Transverse colon (tissue), 4 donors: ENCODE measurements at regions not wholly inside any gene's neighbourhood (a gene's known extent, or its start where the extent isn't known, plus 50 kb on each side); places are given as distances from the start of the nearest gene placed in this dataset.

Source experiments
- DNase-seq: peaks from one replicate; pipeline ENCODE4 v3.0.0-alpha.2; 2019
- H3K27ac ChIP-seq, 4 donors: fragments of 200-600 bp; sonication (generic); 2 replicates each; pipeline ENCODE4 v1.5.1; 2016 to 2018; ENCODE audit warnings: inconsistent platforms in 4 of 4
- H3K27me3 ChIP-seq: fragments of 200-600 bp; sonication (generic); 2 replicates; pipeline ENCODE4 v1.5.1; 2017; ENCODE audit warnings: inconsistent platforms
- H3K36me3 ChIP-seq, 4 donors: fragments of 200-600 bp; sonication (generic); 2 replicates each; pipeline ENCODE4 v1.5.1; 2017 to 2019; ENCODE audit warnings: inconsistent platforms in 4 of 4
- H3K4me1 ChIP-seq, 4 donors: fragments of 200-600 bp; sonication (generic); 2 replicates each; pipeline ENCODE4 v1.5.1; 2017 to 2020; ENCODE audit warnings: inconsistent platforms in 4 of 4
- H3K4me3 ChIP-seq, 4 donors: fragments of 200-600 bp; sonication (generic); 1 replicate in 1 of 4; 2 replicates in 3 of 4; pipeline versions ENCODE4 v1.5.1 to v1.6.1; 2017 to 2019; ENCODE audit warnings: inconsistent platforms in 4 of 4
- H3K9me3 ChIP-seq, 2 donors: fragments of 200-600 bp; sonication (generic); 2 replicates each; pipeline ENCODE4 v1.5.1; 2017 to 2019; ENCODE audit warnings: inconsistent platforms in 2 of 2
- CTCF ChIP-seq, 5 experiments: fragments of 200-600 bp in 3 of 5; fragments of 450-650 bp in 2 of 5; sonication (generic) in 3 of 5; IDR thresholded peaks; 1 replicate in 2 of 5; 2 replicates in 3 of 5; pipeline ENCODE4 v1.5.1; 2016 to 2017; ENCODE audit warnings: antibody characterized with exemption in 5 of 5, inconsistent platforms in 3 of 5, mild to moderate bottlenecking in 2 of 5, moderate library complexity in 1 of 5
- EP300 ChIP-seq: sonication (generic); formaldehyde crosslinking; IDR thresholded peaks from one replicate; pipeline ENCODE4 v1.6.1; 2017; ENCODE audit warnings: antibody characterized with exemption, low read depth
- POLR2A ChIP-seq: fragments of 450-650 bp; IDR thresholded peaks from one replicate; pipeline ENCODE4 v1.6.1; 2016; ENCODE audit warnings: antibody characterized with exemption, mild to moderate bottlenecking, moderate library complexity
- POLR2AphosphoS5 ChIP-seq, 3 donors: sonication (generic); formaldehyde crosslinking; IDR thresholded peaks; one replicate each; pipeline ENCODE4 v1.6.1; 2016; ENCODE audit warnings: antibody characterized with exemption in 3 of 3
- WGBS, 2 donors: methylation state at CpG; one replicate each; pipeline ENCODE4 v1.1.5; 2018; ENCODE audit warnings: low coverage in 1 of 2; 5-methylcytosine and 5-hydroxymethylcytosine counted together
- in situ Hi-C, 4 donors: fragments of 200-750 bp; cut with MboI; loops; one replicate each; pipeline versions ENCODE4 v1.15.0 to v1.15.1; 2017; ENCODE audit warnings: low sequenced_read_pairs in 3 of 4, low pct_ligation_motif_present in 1 of 4, low pct_unique_long_range_greater_than_20kb in 1 of 4
- intact Hi-C: fragments of 100-400 bp; cut with DNase I; formaldehyde crosslinking; loops from one replicate; pipeline ENCODE4 v1.15.1; 2023; ENCODE audit warnings: low total_unique reads

- no peaks in the 10 kb centered on the region for H3K4me1 ChIP-seq
- intact Hi-C loops: no loop called here
- in situ Hi-C loops: no loop called here
- WGBS, 2 donors: 43 to 71% methylated on average over 5 of the region's 5 CpGs
- H3K9me3 ChIP-seq: no peaks in the 10 kb centered on the region
- TF ChIP-seq POLR2AphosphoS5 (IDR thresholded peaks at IDR 0.05) (no peak), CTCF (IDR thresholded peaks at IDR 0.05) (no peak), POLR2A (no peak), EP300 (no peak)
- no peaks in the 10 kb centered on the region for H3K27me3 ChIP-seq
- H3K27ac ChIP-seq: no peak overlapping the region
- H3K36me3 ChIP-seq: no peaks in the 10 kb centered on the region
- H3K4me3 ChIP-seq: no peak overlapping the region
- DNase-seq: no peak
These were observed 417.4 kb downstream of the TMA16 start for GRCh38 chr4:163911891-163912290.

- Histone ChIP-seq H3K27ac (no peak overlapping the region), H3K36me3 (no peaks in the 10 kb centered on the region), H3K27me3 (no peaks in the 10 kb centered on the region), H3K4me1 (no peaks in the 10 kb centered on the region), H3K9me3 (no peaks in the 10 kb centered on the region), H3K4me3 (no peak overlapping the region)
- in situ Hi-C loops (no loop called here), intact Hi-C loops (no loop called here)
- 74 to 77% methylated on average over 4 of the region's 4 CpGs for WGBS, 2 donors
- no peak for TF ChIP-seq EP300
- TF ChIP-seq POLR2A: no peak
- no peak for TF ChIP-seq POLR2AphosphoS5 (IDR thresholded peaks at IDR 0.05)
- no peak for TF ChIP-seq CTCF (IDR thresholded peaks at IDR 0.05)
- DNase-seq: no peak
These were observed 419.1 kb downstream of the TMA16 start for GRCh38 chr4:163913571-163913970.

GRCh38 chr4:163915896-163916295, 421.4 kb downstream of the TMA16 start:
- Histone ChIP-seq H3K27me3 (no peaks in the 10 kb centered on the region), H3K27ac (no peak overlapping the region), H3K36me3 (no peaks in the 10 kb centered on the region), H3K4me3 (no peak overlapping the region), H3K4me1 (no peaks in the 10 kb centered on the region), H3K9me3 (no peaks in the 10 kb centered on the region)
- no peak for DNase-seq
- intact Hi-C loops (no loop called here), in situ Hi-C loops (no loop called here)
- TF ChIP-seq POLR2AphosphoS5 (IDR thresholded peaks at IDR 0.05) (no peak), POLR2A (no peak), CTCF (IDR thresholded peaks at IDR 0.05) (no peak), EP300 (no peak)
- 90 to 100% methylated on average over 3 of the region's 3 CpGs for WGBS, 2 donors

GRCh38 chr4:163920426-163920825, 425.9 kb downstream of the TMA16 start:
- no peak overlapping the region for H3K4me3 ChIP-seq
- DNase-seq: no peak
- no peaks in the 10 kb centered on the region for H3K9me3 ChIP-seq
- in situ Hi-C loops: no loop called here
- no peaks in the 10 kb centered on the region for H3K4me1 ChIP-seq
- TF ChIP-seq POLR2AphosphoS5 (IDR thresholded peaks at IDR 0.05) (no peak), EP300 (no peak), POLR2A (no peak), CTCF (IDR thresholded peaks at IDR 0.05) (no peak)
- WGBS, 2 donors: 61 to 80% methylated on average over 1 to 2 of the region's 2 CpGs
- intact Hi-C loops: no loop called here
- H3K27ac ChIP-seq: no peak overlapping the region
- no peaks in the 10 kb centered on the region for H3K36me3 ChIP-seq
- no peaks in the 10 kb centered on the region for H3K27me3 ChIP-seq
